Kidney epithelial cell (primary cell): ENCODE measurements at regions not wholly inside any gene's neighbourhood (a gene's known extent, or its start where the extent isn't known, plus 50 kb on each side); places are given as distances from the start of the nearest gene placed in this dataset.

Experiments
- DNase-seq: peaks from one replicate; pipeline ENCODE4 v3.0.0-alpha.2; 2010; ENCODE audit warnings: low read depth
- H3K27me3 ChIP-seq: 2 replicates; pipeline ENCODE4 v1.6.0; 2011; ENCODE audit warnings: low read length; ENCODE audit not compliant: control insufficient read depth, insufficient read depth
- H3K36me3 ChIP-seq: 2 replicates; pipeline ENCODE4 v1.5.1; 2011; ENCODE audit warnings: low read length; ENCODE audit not compliant: control insufficient read depth, insufficient read depth
- H3K4me3 ChIP-seq: 2 replicates; pipeline ENCODE4 v1.5.1; 2011; ENCODE audit warnings: low read depth, mild to moderate bottlenecking, control low read depth, low read length
- TF ChIP-seq, protein P1 (sequence below): IDR thresholded peaks from 2 replicates; pipeline ENCODE4 v1.5.1; 2011; ENCODE audit warnings: mild to moderate bottlenecking, moderate library complexity, low read length, control low read depth, inconsistent platforms; ENCODE audit not compliant: insufficient read depth, poor library complexity, severe bottlenecking

GRCh38 chr21:38929652-38930051 is 123.9 kb downstream of the ETS2 start:
- no peaks in the 10 kb centered on the region for H3K27me3 ChIP-seq
- TF ChIP-seq, protein P1, sequence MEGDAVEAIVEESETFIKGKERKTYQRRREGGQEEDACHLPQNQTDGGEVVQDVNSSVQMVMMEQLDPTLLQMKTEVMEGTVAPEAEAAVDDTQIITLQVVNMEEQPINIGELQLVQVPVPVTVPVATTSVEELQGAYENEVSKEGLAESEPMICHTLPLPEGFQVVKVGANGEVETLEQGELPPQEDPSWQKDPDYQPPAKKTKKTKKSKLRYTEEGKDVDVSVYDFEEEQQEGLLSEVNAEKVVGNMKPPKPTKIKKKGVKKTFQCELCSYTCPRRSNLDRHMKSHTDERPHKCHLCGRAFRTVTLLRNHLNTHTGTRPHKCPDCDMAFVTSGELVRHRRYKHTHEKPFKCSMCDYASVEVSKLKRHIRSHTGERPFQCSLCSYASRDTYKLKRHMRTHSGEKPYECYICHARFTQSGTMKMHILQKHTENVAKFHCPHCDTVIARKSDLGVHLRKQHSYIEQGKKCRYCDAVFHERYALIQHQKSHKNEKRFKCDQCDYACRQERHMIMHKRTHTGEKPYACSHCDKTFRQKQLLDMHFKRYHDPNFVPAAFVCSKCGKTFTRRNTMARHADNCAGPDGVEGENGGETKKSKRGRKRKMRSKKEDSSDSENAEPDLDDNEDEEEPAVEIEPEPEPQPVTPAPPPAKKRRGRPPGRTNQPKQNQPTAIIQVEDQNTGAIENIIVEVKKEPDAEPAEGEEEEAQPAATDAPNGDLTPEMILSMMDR = no peak

DNA sequence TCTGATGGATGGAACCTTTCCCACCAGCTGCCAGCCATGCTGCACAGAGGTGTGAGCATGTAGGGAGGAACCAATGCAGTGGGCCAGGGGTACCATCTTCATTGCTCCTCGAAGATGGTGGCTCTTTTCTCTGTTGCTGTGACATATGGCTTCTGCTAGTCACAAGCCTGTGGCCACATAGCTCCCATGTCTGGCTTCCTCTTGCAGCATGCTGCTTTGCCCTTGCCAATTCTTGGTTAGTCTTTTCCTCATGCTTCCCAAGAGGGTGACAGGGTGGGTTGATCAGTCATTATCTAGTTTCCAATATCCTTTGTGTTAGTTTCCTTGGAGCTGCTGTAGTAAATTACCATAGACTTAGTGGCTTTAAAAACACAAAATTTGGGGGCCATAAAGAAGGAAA is 123.4 kb downstream of the ETS2 start:
- Histone ChIP-seq H3K36me3 (no peaks in the 10 kb centered on the region), H3K27me3 (no peaks in the 10 kb centered on the region), H3K4me3 (no peak overlapping the region)
- DNase-seq = no peak
- TF ChIP-seq, protein P1 = no peak

More at GRCh38 chr21:38929652-38930051, 123.9 kb downstream of the ETS2 start:
- no peak for DNase-seq
- Histone ChIP-seq H3K36me3 (no peaks in the 10 kb centered on the region), H3K4me3 (no peak overlapping the region)

DNA sequence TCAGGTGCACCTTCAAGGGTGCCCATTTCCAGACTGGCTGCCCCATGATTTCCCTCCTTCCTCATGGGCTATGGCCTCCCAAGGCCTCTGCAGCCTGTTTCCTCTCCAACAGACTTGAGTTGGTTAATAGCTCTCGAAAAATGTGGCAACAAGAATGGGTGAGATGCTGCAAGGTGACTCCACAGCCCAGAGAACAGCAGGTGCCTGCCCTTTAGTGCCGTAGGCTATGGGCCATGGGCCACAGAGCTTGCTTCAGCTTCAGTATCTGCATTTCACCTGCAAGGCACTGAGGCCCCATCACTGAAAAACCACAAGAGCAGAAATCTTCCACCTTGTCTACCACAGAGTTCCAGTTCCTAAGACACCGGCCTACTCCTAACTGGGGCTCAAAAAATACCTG is 122.0 kb downstream of the ETS2 start:
- TF ChIP-seq, protein P1 = no peak
- Histone ChIP-seq H3K27me3 (no peaks in the 10 kb centered on the region), H3K4me3 (no peak overlapping the region), H3K36me3 (no peaks in the 10 kb centered on the region)
- DNase-seq = no peak

DNA sequence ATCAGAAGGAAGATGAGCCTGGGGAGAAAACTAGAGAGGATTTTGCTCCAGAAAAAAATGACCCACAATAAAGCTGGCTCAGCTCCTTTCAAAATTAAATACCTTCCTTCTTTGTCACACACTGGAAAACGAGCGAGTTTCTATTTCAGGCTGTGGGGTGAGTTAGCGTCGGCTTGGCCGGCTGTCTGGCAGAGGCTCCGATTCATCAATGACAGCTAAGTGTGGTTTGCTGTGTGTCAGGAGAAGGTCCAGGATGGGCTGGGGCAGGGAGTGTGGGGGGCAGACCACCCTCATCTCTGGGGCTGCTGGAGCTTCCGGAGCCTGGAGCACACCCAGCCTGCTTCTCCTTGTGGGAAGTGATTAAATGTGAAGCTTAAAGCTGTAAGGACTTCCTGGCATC is 120.2 kb downstream of the ETS2 start:
- H3K36me3 ChIP-seq = no peaks in the 10 kb centered on the region
- TF ChIP-seq, protein P1 = no peak
- no peaks in the 10 kb centered on the region for H3K27me3 ChIP-seq
- DNase-seq = no peak
- H3K4me3 ChIP-seq = no peak overlapping the region

DNA sequence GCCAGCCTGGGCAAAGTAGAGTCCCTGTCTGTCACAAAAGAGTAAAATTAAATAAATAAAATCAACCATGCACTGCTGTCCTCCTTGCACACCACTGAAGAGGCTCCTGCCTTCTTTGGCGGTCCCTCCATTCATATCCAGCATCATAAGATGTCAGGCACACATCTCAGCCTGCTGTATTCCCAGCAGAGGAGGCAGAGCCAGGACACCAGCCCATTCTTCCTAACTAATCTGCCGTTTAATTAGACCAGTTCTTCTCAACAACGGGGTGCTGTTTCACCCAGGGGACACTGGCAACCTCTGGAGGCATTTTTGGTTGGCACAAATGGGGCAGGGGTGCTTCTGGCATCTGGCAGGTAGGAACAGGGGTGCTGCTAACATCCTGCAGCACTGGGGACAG is 119.7 kb downstream of the ETS2 start:
- no peak overlapping the region for H3K4me3 ChIP-seq
- H3K36me3 ChIP-seq = no peaks in the 10 kb centered on the region
- TF ChIP-seq, protein P1 = no peak

DNA sequence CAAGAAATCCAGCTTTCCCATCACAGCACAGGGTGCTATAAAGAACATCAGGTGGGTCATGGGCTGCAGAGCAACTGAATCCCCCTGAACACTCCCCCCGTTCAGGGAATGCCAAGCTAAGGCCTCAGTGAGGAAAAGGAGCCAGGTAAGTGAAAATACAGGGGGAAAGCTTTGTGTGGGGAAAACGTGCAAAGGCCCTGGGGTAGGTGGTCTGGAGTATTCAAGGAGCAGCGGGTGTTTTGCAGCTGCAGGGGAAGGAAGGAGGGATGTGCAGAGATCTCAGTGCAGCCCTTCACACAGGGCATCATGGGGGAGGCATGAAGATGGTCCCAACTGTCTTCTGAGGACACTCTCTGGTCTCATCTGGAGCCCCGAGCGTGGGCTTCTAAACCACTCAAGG is 119.2 kb downstream of the ETS2 start:
- DNase-seq = no peak
- H3K4me3 ChIP-seq = no peak overlapping the region
- no peaks in the 10 kb centered on the region for H3K36me3 ChIP-seq
- H3K27me3 ChIP-seq = no peaks in the 10 kb centered on the region
- TF ChIP-seq, protein P1 = no peak

More for the DNA sequence above, 119.7 kb downstream of the ETS2 start:
- no peak for DNase-seq
- no peaks in the 10 kb centered on the region for H3K27me3 ChIP-seq
